HG02943 (cell line): ENCODE measurements at regions not wholly inside any gene's neighbourhood (a gene's known extent, or its start where the extent isn't known, plus 50 kb on each side); places are given as distances from the start of the nearest gene placed in this dataset.
"Not testable (repeated sequence)": the region's sequence is repeated elsewhere in the genome, so short reads cannot be mapped to it uniquely, and the experiment has no call there.

Source experiments
- ATAC-seq: cut with Tn5 transposase; IDR thresholded peaks from one replicate; pipeline ENCODE4 v1.9.1; 2021; ENCODE audit warnings: mild to moderate bottlenecking, low read depth, moderate library complexity; ENCODE audit not compliant: unreplicated experiment

DNA sequence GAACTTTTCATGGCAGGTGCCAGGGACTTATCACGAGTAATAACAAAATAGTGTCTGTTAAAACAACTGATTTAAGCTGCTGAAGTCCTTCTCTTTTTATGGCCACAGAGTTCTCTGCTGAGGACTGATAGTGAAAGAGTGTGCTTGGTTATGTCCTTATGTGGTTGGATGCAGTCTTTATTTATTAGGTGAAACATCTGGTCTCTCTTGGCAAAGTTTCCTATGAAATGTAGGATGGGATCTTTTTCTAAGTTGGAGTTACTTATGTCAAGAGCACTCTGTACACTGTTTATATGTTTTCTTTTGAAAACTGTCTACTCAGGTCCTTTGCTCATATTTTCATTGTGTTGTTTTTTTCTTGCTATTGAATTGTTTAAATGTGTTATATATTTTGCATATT, 1816.1 kb upstream of the C9orf72 start:
- no peak for ATAC-seq

- ATAC-seq: no peak
Observed at GRCh38 chr9:29390859-29391258, 1817.6 kb upstream of the C9orf72 start.

DNA sequence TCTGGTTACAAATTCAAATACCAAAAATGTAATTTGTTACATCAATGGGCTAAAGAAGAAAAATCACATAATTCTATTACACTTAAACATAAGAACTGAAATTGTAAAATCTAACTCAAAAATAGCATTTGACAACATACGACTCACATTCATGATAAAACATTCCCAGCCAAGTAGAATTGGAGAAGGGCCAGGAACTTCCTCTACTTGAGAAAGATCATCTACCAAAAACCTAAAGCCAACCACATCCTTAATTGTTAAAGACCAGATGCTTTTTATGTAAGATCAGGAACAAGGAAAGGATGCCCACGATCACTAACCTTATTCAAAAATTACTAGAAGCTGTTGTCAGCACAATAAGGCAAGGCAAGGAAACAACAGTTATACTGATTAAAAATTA, 1819.8 kb upstream of the C9orf72 start:
- ATAC-seq: no peak

DNA sequence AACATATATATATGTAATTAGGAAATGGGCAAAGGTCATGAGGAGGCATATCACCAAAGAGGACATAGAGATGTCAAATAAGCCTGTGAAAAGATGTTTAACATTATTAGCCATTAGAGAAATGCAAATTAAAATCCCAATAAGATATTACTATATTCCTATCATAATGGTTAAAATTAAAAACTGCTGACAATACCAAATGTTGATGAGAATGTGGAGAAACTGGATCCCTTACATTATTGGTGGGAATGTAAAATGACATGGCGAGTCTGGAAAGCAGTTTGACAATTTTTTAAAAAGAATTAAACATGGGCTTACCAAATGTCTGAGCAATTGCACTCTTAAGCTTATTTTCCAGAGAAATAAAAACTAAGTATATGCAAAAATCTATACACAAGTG, 1821.6 kb upstream of the C9orf72 start:
- no peak for ATAC-seq

- no peak for ATAC-seq
Observed at GRCh38 chr9:29397148-29397547, 1823.9 kb upstream of the C9orf72 start.

- no peak for ATAC-seq
Observed at GRCh38 chr9:29416204-29416603, 1842.9 kb upstream of the C9orf72 start.

- no peak for ATAC-seq
Observed at GRCh38 chr9:29422438-29422837, 1849.2 kb upstream of the C9orf72 start.

GRCh38 chr9:29432191-29432590, 1858.9 kb upstream of the C9orf72 start:
- ATAC-seq: no peak

GRCh38 chr9:29432656-29433055, 1859.4 kb upstream of the C9orf72 start:
- ATAC-seq: not testable (repeated sequence)

DNA sequence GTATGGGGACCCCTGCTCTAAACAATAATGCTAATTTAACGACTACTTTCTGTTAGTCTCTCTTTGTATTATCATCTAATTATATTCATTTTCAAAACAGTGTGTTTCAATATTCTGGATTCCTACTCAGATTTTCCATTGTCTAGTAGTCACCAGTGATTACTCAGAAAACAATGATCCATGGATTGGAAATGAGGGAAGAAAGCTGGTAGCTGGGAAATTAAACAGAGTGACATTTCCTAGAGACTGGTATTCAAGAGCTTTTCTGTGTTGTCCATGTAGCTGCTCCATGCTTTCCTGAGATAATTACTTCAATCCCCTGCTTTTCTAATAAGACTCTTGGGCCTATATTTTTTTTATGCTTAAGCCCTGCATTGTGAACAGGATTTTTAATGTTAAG, 1862.1 kb upstream of the C9orf72 start:
- ATAC-seq: no peak

- ATAC-seq: no peak
Observed at GRCh38 chr9:29437526-29437925, 1864.2 kb upstream of the C9orf72 start.

DNA sequence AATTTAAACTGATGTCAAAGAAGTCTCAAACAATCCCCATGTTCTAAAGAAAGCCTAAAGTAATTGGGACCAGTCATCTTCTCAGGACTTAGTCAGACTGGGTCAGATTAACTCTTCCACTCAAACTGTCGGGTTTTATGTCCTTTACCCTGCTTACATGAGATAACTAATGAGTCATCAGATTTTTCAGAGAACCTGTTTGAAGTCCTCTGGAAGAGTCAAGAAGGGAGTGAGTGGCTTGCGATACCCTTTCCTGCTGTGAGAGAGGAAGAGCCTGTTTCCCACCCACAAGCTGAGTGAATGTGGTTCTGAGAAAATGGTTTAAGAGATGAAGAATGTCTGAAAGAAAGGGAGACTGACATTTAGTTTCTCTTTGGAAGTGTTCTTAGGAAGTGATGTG, 1866.7 kb upstream of the C9orf72 start:
- ATAC-seq: no peak

DNA sequence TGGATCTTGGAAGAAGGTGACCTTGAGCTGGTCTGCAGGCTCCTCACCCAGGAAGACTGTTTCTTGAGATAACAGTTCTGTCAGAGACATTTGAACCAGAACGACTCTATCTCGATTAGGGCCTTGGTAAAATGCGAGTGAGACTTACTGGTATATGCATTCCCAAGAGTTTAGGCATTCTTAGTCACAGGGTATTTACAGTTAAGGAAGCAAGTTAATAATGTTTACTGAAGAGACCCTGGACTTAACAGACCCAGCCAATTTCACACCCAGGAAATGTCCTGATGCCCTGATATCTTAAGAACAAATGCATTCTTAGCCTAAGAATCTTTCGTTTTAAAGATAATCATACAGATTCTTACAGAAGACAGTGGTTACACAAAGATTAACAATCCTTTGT, 1867.2 kb upstream of the C9orf72 start:
- no peak for ATAC-seq

DNA sequence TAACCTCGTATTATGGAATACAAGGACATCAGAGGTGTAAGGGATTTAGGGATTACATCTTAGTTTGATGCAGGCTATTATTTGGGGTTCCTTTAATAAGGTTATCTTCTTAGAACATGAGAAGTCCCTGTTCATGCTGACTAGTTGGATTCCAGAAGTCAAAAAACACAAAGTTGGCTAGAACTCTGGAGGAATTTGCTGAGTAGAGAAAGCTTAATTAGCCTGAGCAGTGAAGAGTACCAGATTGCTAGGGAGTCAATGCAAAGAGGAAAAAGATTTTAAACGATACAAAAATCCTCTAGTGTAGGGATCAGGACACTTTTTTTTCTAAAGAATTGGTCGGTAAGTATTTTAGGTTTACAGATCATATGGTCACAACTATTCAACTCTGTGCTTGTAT, 1872.5 kb upstream of the C9orf72 start:
- ATAC-seq: no peak

- no peak for ATAC-seq
Observed at GRCh38 chr9:29449306-29449705, 1876.0 kb upstream of the C9orf72 start.

DNA sequence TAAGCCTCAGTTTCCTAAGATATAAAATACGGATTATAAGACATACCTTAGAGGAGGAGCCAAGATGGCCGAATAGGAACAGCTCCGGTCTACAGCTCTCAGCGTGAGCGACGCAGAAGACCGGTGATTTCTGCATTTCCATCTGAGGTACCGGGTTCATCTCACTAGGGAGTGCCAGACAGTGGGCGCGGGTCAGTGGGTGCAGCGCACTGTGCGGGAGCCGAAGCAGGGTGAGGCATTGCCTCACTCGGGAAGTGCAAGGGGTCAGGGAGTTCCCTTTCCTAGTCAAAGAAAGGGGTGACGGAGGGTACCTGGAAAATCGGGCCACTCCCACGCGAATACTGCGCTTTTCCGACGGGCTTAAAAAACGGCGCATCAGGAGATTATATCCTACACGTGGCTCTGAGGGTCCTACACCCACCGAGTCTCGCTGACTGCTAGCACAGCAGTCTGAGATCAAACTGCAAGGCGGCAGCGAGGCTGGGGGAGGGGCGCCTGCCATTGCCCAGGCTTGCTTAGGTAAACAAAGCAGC, 1877.1 kb upstream of the C9orf72 start:
- ATAC-seq: not testable (repeated sequence)

- no peak for ATAC-seq
Observed at GRCh38 chr9:29456940-29457339, 1883.7 kb upstream of the C9orf72 start.

DNA sequence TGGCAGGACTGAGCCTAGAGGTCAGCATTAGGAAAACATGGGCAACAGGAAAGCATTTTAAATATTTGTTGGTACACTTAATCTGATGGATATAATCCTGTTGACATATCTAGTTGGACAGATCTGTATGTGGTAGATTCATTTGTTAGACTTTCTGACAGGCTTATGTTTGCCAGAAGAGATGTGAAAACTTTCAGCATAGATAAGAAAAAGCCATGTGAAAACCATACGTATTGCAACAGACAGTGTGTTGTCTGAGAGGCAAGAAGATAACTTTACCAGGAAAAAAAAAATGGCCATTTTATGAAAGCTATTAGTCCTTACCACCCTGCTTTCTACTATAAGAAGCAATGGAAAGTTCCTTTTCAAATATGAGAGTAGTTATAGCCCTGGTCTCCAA, 1902.2 kb upstream of the C9orf72 start:
- ATAC-seq: no peak

DNA sequence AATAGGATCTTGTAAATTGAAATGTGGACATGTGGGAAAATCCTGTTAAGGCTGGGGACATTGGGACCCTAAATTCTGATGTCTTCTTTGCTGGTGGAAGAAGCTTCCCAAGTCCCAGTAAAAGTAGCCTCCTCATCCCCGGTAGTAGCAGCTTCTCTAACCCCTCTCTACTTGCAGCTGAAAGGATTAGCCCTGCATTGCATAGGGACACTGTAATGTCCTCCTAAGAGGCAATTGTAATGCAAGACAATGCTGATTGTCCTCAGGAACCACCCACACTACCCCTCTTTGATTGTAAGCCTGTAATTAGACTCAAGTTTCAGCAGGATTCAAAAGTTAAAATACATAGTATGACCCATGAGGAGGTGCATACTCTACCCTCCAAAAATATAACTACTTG, 1938.4 kb upstream of the C9orf72 start:
- ATAC-seq: no peak

DNA sequence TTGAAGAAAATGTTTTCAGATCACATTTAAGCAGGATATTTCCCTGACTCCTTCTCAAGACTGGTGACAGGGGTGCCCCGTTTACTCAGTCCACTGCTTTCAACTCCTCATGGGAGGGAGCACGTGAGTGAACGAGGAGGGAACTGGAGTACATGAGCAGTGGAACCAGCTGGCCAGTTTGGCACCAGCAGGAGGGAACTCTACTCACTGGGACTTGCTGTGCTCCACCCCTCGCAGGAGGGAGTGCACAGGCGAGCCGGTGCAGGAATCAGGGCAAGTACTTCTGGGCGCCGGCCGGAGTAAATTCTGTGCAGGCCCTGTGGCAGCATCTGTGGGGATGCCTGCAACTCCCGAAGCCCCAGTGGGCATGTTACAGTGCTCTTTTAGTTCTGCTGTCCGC, 1941.1 kb upstream of the C9orf72 start:
- no peak for ATAC-seq

- no peak for ATAC-seq
Observed at GRCh38 chr9:29514862-29515261, 1941.6 kb upstream of the C9orf72 start.

- no peak for ATAC-seq
Observed at GRCh38 chr9:29548436-29548835, 1975.2 kb upstream of the C9orf72 start.

DNA sequence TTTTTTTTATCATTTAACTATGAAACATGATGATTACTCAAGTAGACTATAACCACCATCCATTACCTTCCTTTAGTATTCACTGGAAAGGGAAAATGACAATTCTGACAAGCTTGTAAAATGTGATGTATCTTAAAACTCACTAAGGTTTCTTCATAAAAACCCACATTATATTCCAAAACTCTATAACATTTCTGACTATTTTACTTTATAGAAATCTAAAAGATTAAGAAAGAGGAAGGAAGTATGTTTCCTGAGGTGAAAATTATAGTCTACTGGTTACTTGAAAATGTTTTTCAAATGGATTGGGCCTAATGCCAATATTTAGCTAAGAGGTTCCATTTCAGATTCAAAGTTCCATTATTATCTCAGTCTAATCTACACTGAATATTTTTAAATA, 1982.2 kb upstream of the C9orf72 start:
- ATAC-seq: no peak
